ENCODE measurements at regions not wholly inside any gene's neighbourhood (a gene's known extent, or its start where the extent isn't known, plus 50 kb on each side); places are given as distances from the start of the nearest gene placed in this dataset.
A peak's percentile ranks its signal among the peaks of the same experiment; 100 is the strongest.

- TF ChIP-seq ZFYVE20 (CRISPR knock-in tag; IDR thresholded peaks at IDR 0.05; ENCODE audit: borderline replicate concordance, low read depth) (no peak), RORA (CRISPR knock-in tag; IDR thresholded peaks at IDR 0.05) (no peak), TFAP4 (IDR thresholded peaks at IDR 0.05; ENCODE audit: borderline replicate concordance, low read depth) (no peak; the same call in 1 of the 2 replicates), CSRNP2 (CRISPR knock-in tag; conservative IDR thresholded peaks at IDR 0.05; ENCODE audit: low read depth) (no peak), CTCF (CRISPR knock-in tag; IDR thresholded peaks at IDR 0.05) (peak; percentile 22; the same call in 1 of the 2 replicates), ZNF354B (CRISPR knock-in tag; IDR thresholded peaks at IDR 0.05) (no peak), ZSCAN20 (CRISPR knock-in tag; IDR thresholded peaks at IDR 0.05; ENCODE audit: borderline replicate concordance) (peak; percentile 89; the same call in 1 of the 2 replicates), TSC22D2 (CRISPR knock-in tag; IDR thresholded peaks at IDR 0.05; ENCODE audit: borderline replicate concordance) (peak; percentile 69; the same call in 1 of the 2 replicates), MXD1 (CRISPR knock-in tag; IDR thresholded peaks at IDR 0.05) (no peak), MLXIP (CRISPR knock-in tag; IDR thresholded peaks at IDR 0.05; ENCODE audit: borderline replicate concordance) (peak; percentile 86), TOE1 (CRISPR knock-in tag; IDR thresholded peaks at IDR 0.05) (peak; percentile 91), ATRX (CRISPR knock-in tag; IDR thresholded peaks at IDR 0.05; ENCODE audit: borderline replicate concordance) (no peak), NFKB2 (CRISPR knock-in tag; IDR thresholded peaks at IDR 0.05; ENCODE audit: borderline replicate concordance) (no peak; the same call in 1 of the 2 replicates), ESRRA (CRISPR knock-in tag; IDR thresholded peaks at IDR 0.05; ENCODE audit: low read depth) (peak; percentile 96), ZNF33A (CRISPR knock-in tag; IDR thresholded peaks at IDR 0.05; ENCODE audit: borderline replicate concordance) (no peak), HDAC2 (CRISPR knock-in tag; IDR thresholded peaks at IDR 0.05) (peak; percentile 99), NFYB (CRISPR knock-in tag; IDR thresholded peaks at IDR 0.05) (no peak), BHLHE40 (IDR thresholded peaks at IDR 0.05; ENCODE audit: low read length) (peak; percentile 94)
These were observed 108.0 kb upstream of the ANO1 start (continued) for GRCh38 chr11:69969890-69970784.

All from HepG2 (cell line).